ENCODE measurements at regions not wholly inside any gene's neighbourhood (a gene's known extent, or its start where the extent isn't known, plus 50 kb on each side); places are given as distances from the start of the nearest gene placed in this dataset.
A peak's percentile ranks its signal among the peaks of the same experiment; 100 is the strongest.

GRCh38 chr2:146852661-146853060, 992.2 kb upstream of the ACVR2A start:
- no peak for DNase-seq

GRCh38 chr2:146850746-146851145, 994.1 kb upstream of the ACVR2A start:
- DNase-seq: no peak

GRCh38 chr2:146847846-146848245, 997.0 kb upstream of the ACVR2A start:
- DNase-seq: peak; percentile 75

- no peak for DNase-seq
These were observed 1000.4 kb upstream of the ACVR2A start for GRCh38 chr2:146844226-146844990.

GRCh38 chr2:146837857-146838256, 1007.0 kb upstream of the ACVR2A start:
- no peak for DNase-seq

- DNase-seq: no peak
These were observed 1018.4 kb upstream of the ACVR2A start for GRCh38 chr2:146826388-146826787.

- DNase-seq: no peak
These were observed 1023.0 kb upstream of the ACVR2A start for GRCh38 chr2:146821836-146822316.

- DNase-seq: no peak
These were observed 1024.2 kb upstream of the ACVR2A start for GRCh38 chr2:146820672-146821071.

- DNase-seq: no peak
These were observed 1026.7 kb upstream of the ACVR2A start for GRCh38 chr2:146818122-146818521.

- DNase-seq: peak; percentile 8
These were observed 1027.2 kb upstream of the ACVR2A start for GRCh38 chr2:146817613-146818012.

GRCh38 chr2:146814971-146815370, 1029.9 kb upstream of the ACVR2A start:
- no peak for DNase-seq

- no peak for DNase-seq
These were observed 1037.2 kb upstream of the ACVR2A start for GRCh38 chr2:146807568-146808168.

- no peak for DNase-seq
These were observed 1038.3 kb upstream of the ACVR2A start for GRCh38 chr2:146806364-146807005.

GRCh38 chr2:146804288-146804687, 1040.5 kb upstream of the ACVR2A start:
- DNase-seq: no peak

GRCh38 chr2:146801886-146802285, 1042.9 kb upstream of the ACVR2A start:
- DNase-seq: no peak

GRCh38 chr2:146786396-146786795, 1058.4 kb upstream of the ACVR2A start:
- DNase-seq: no peak

- DNase-seq: peak; percentile 14
These were observed 1059.7 kb upstream of the ACVR2A start for GRCh38 chr2:146785101-146785500.

GRCh38 chr2:146784602-146785001, 1060.2 kb upstream of the ACVR2A start:
- DNase-seq: no peak

GRCh38 chr2:146777181-146777580, 1067.6 kb upstream of the ACVR2A start:
- DNase-seq: no peak

GRCh38 chr2:146776596-146776995, 1068.2 kb upstream of the ACVR2A start:
- DNase-seq: no peak

- no peak for DNase-seq
These were observed 1073.3 kb upstream of the ACVR2A start for GRCh38 chr2:146771531-146771930.

GRCh38 chr2:146764301-146764700, 1080.5 kb upstream of the ACVR2A start:
- no peak for DNase-seq

GRCh38 chr2:146762786-146763185, 1082.0 kb upstream of the ACVR2A start:
- peak; percentile 10 for DNase-seq

GRCh38 chr2:146754606-146755005, 1090.2 kb upstream of the ACVR2A start:
- DNase-seq: no peak
